ENCODE measurements at regions not wholly inside any gene's neighbourhood (a gene's known extent, or its start where the extent isn't known, plus 50 kb on each side); places are given as distances from the start of the nearest gene placed in this dataset.
"Not testable (repeated sequence)": the region's sequence is repeated elsewhere in the genome, so short reads cannot be mapped to it uniquely, and the experiment has no call there.

- no peak for DNase-seq (ENCODE audit: low read depth)
Observed at GRCh38 chr1:54474310-54475251, 68.4 kb upstream of the SSBP3 start.

GRCh38 chr1:54471588-54471987 is 65.4 kb upstream of the SSBP3 start:
- no peak for DNase-seq (ENCODE audit: low read depth)

- not testable (repeated sequence) for DNase-seq (ENCODE audit: low read depth)
Observed at GRCh38 chr1:54469444-54469843, 63.2 kb upstream of the SSBP3 start.

- not testable (repeated sequence) for DNase-seq (ENCODE audit: low read depth)
Observed at GRCh38 chr1:54468288-54469084, 62.3 kb upstream of the SSBP3 start.

- DNase-seq (ENCODE audit: low read depth): no peak
Observed at GRCh38 chr1:54465351-54465811, 59.2 kb upstream of the SSBP3 start.

- no peak for DNase-seq (ENCODE audit: low read depth)
Observed at GRCh38 chr1:54464477-54465146, 58.4 kb upstream of the SSBP3 start.

GRCh38 chr1:54464031-54464476 is 57.9 kb upstream of the SSBP3 start:
- DNase-seq (ENCODE audit: low read depth): no peak

- no peak for DNase-seq (ENCODE audit: low read depth)
Observed at GRCh38 chr1:54463259-54464030, 57.3 kb upstream of the SSBP3 start.

GRCh38 chr1:54462597-54463258 is 56.5 kb upstream of the SSBP3 start:
- DNase-seq (ENCODE audit: low read depth): no peak

- no peak for DNase-seq (ENCODE audit: low read depth)
Observed at GRCh38 chr1:54461731-54462596, 55.8 kb upstream of the SSBP3 start.

- DNase-seq (ENCODE audit: low read depth): no peak
Observed at GRCh38 chr1:54460861-54461387, 54.7 kb upstream of the SSBP3 start.

- DNase-seq (ENCODE audit: low read depth): no peak
Observed at GRCh38 chr1:54460351-54460750, 54.2 kb upstream of the SSBP3 start.

GRCh38 chr1:54459726-54460191 is 53.6 kb upstream of the SSBP3 start:
- DNase-seq (ENCODE audit: low read depth): no peak

GRCh38 chr1:54459140-54459539 is 52.9 kb upstream of the SSBP3 start:
- DNase-seq (ENCODE audit: low read depth): no peak

GRCh38 chr1:54456921-54457529 is 50.8 kb upstream of the SSBP3 start:
- no peak for DNase-seq (ENCODE audit: low read depth)

- DNase-seq (ENCODE audit: low read depth): no peak
Observed at GRCh38 chr1:54456361-54456760, 50.2 kb upstream of the SSBP3 start.

Data from stimulated activated CD8-positive, alpha-beta memory T cell treated with anti-CD3 and anti-CD28 coated beads, Interleukin-12 subunit alpha, Interleukin-12 subunit beta, amount 100 ng/mL, for 1 hour (primary cell).